Endothelial cell of umbilical vein (primary cell): ENCODE measurements at regions not wholly inside any gene's neighbourhood (a gene's known extent, or its start where the extent isn't known, plus 50 kb on each side); places are given as distances from the start of the nearest gene placed in this dataset.

Experiments
- BruUV-seq: library from RNA; stranded (reverse); fragments of 400-500 nt; replicated peaks from 2 replicates; lab custom pipeline; 2021; lab: Mats Ljungman, UMichigan
- CTCF ChIA-PET: fragments of 300-600, 350-600 bp; sonication (Branson Sonifier 250); formaldehyde crosslinking; loops from one replicate; lab custom pipeline; 2021; ENCODE audit warnings: antibody characterized with exemption, inconsistent platforms; lab: Charles Lee
- POLR2A ChIA-PET: fragments of 300-600, 350-600 bp; sonication (Branson Sonifier 250); formaldehyde crosslinking; loops from one replicate; lab custom pipeline; 2021; ENCODE audit warnings: antibody characterized with exemption, inconsistent platforms; lab: Charles Lee
- DNase-seq: peaks from one replicate; pipeline ENCODE4 v3.0.0-alpha.2; 2011; ENCODE audit warnings: low read depth, low spot score
- FAIRE-seq: peaks from 2 replicates; lab custom pipeline; 2011; peaks lifted over from hg19 to GRCh38; lab: Jason Lieb, UNC
- H2AFZ ChIP-seq: 2 replicates; pipeline ENCODE4 v1.6.0; 2012; ENCODE audit warnings: low read depth, low read length, control low read depth, inconsistent platforms
- H3K27ac ChIP-seq: 2 replicates; pipeline ENCODE4 v1.5.1; 2011; ENCODE audit warnings: low read depth, mild to moderate bottlenecking, control low read depth, low read length, moderate library complexity; ENCODE audit not compliant: insufficient read depth
- H3K27me3 ChIP-seq, 2 experiments: 2 replicates each; pipeline versions ENCODE4 v1.6.0 to v1.6.1; 2011; ENCODE audit warnings: low read length in 2 of 2, mixed read lengths in 1 of 2; ENCODE audit not compliant: control insufficient read depth in 2 of 2, insufficient read depth in 2 of 2
- H3K36me3 ChIP-seq, 2 experiments: 2 replicates in 1 of 2; 3 replicates in 1 of 2; pipeline ENCODE4 v1.5.1; 2011; ENCODE audit warnings: low read length in 2 of 2, mild to moderate bottlenecking in 1 of 2, moderate library complexity in 1 of 2; ENCODE audit not compliant: control insufficient read depth in 2 of 2, insufficient read depth in 2 of 2; ENCODE audit errors: extremely low read depth in 1 of 2
- H3K4me1 ChIP-seq: 3 replicates; pipeline ENCODE4 v1.5.1; 2011; ENCODE audit warnings: mild to moderate bottlenecking, low read length; ENCODE audit not compliant: control insufficient read depth, insufficient read depth; ENCODE audit errors: extremely low read depth
- H3K4me2 ChIP-seq: 2 replicates; pipeline ENCODE4 v1.6.1; 2011; ENCODE audit warnings: low read length, control low read depth, mixed read lengths; ENCODE audit not compliant: insufficient read depth
- H3K4me3 ChIP-seq, 3 experiments: fragments of 200-600 bp in 1 of 3; sonication (generic), shearing (Covaris generic) in 1 of 3; replicated peaks in 1 of 3; 2 replicates each; pipeline ENCODE4 v1.5.1; 2011 to 2016; ENCODE audit warnings: control low read depth in 3 of 3, low read length in 3 of 3, mild to moderate bottlenecking in 2 of 3, inconsistent platforms in 1 of 3, low read depth in 1 of 3, moderate library complexity in 1 of 3; ENCODE audit not compliant: insufficient read depth in 1 of 3
- H3K79me2 ChIP-seq: 2 replicates; pipeline ENCODE4 v1.6.0; 2012; ENCODE audit warnings: low read length, inconsistent platforms; ENCODE audit not compliant: control insufficient read depth, insufficient read depth
- H3K9ac ChIP-seq: replicated peaks from 2 replicates; pipeline ENCODE3; 2011; ENCODE audit warnings: low read length, control low read depth; ENCODE audit not compliant: insufficient read depth; ENCODE audit errors: extremely low read depth
- H3K9me1 ChIP-seq: replicated peaks from 3 replicates; pipeline ENCODE4 v1.6.0; 2011; ENCODE audit warnings: mild to moderate bottlenecking, low read length; ENCODE audit not compliant: control insufficient read depth, insufficient read depth; ENCODE audit errors: extremely low read depth
- H3K9me3 ChIP-seq: replicated peaks from 2 replicates; pipeline ENCODE4 v1.5.1; 2012; ENCODE audit warnings: low read length, inconsistent platforms; ENCODE audit not compliant: control insufficient read depth, insufficient read depth
- H4K20me1 ChIP-seq: replicated peaks from 2 replicates; pipeline ENCODE3; 2011; ENCODE audit warnings: mild to moderate bottlenecking, low read length; ENCODE audit not compliant: control insufficient read depth, insufficient read depth; ENCODE audit errors: extremely low read depth
- CTCF ChIP-seq, 2 donors: IDR thresholded peaks; 1 replicate in 1 of 2; 2 replicates in 1 of 2; pipeline ENCODE4 v1.5.1; 2011; ENCODE audit warnings: low read length in 2 of 2, mild to moderate bottlenecking in 2 of 2, moderate library complexity in 2 of 2, control low read depth in 1 of 2, inconsistent platforms in 1 of 2, low read depth in 1 of 2; ENCODE audit not compliant: insufficient read depth in 1 of 2; ENCODE audit errors: extremely low read depth in 1 of 2
- EZH2 ChIP-seq: IDR thresholded peaks from 2 replicates; pipeline ENCODE4 v1.6.1; 2012; ENCODE audit warnings: borderline replicate concordance, low read depth, mild to moderate bottlenecking, moderate library complexity, low read length, inconsistent platforms; ENCODE audit not compliant: severe bottlenecking
- FOS ChIP-seq: IDR thresholded peaks from 2 replicates; pipeline ENCODE4 v1.6.1; 2011; ENCODE audit warnings: mild to moderate bottlenecking, low read length, moderate library complexity, borderline replicate concordance; ENCODE audit not compliant: insufficient read depth
- GATA2 ChIP-seq: IDR thresholded peaks from 2 replicates; pipeline ENCODE4 v1.7.0; 2011; ENCODE audit warnings: low read depth, mild to moderate bottlenecking, moderate library complexity, mixed read lengths, low read length; ENCODE audit not compliant: insufficient read length, insufficient read depth
- JUN ChIP-seq: IDR thresholded peaks from 2 replicates; pipeline ENCODE4 v1.6.1; 2011; ENCODE audit warnings: borderline replicate concordance, low read depth; ENCODE audit not compliant: insufficient read length, insufficient read depth
- MAX ChIP-seq: IDR thresholded peaks from 2 replicates; pipeline ENCODE4 v1.6.1; 2011; ENCODE audit not compliant: insufficient read depth, insufficient read length
- MYC ChIP-seq: IDR thresholded peaks from one replicate; pipeline ENCODE4 v1.6.1; 2011; ENCODE audit warnings: mild to moderate bottlenecking, low read depth, low read length
- POLR2A ChIP-seq: IDR thresholded peaks from 2 replicates; pipeline ENCODE4 v1.6.1; 2012; ENCODE audit warnings: low read depth, mild to moderate bottlenecking, control low read depth, low read length
- POLR2AphosphoS5 ChIP-seq: IDR thresholded peaks from 2 replicates; pipeline ENCODE4 v1.6.1; 2012; ENCODE audit warnings: low read depth, mild to moderate bottlenecking, control low read depth, low read length, moderate library complexity; ENCODE audit not compliant: insufficient read depth
- dilution Hi-C: fragments of 300-500 bp; cut with MboI; formaldehyde crosslinking; loops from one replicate; pipeline ENCODE4 v1.15.0; 2019; ENCODE audit warnings: low sequenced_read_pairs; ENCODE audit not compliant: extremely low pct_ligation_motif_present
- intact Hi-C: fragments of 100-400 bp; cut with micrococcal nuclease; formaldehyde crosslinking; loops from one replicate; pipeline ENCODE4 v1.10.0; 2022

- BruUV-seq: no TSS peak
- Histone ChIP-seq H3K9me3 (no peaks in the 10 kb centered on the region), H3K36me3 (no peaks in the 10 kb centered on the region), H3K27me3 (no peaks in the 10 kb centered on the region), H3K4me3 (no peak overlapping the region), H3K79me2 (no peaks in the 10 kb centered on the region), H3K4me2 (no peak overlapping the region), H4K20me1 (no peaks in the 10 kb centered on the region), H3K27ac (no peak overlapping the region), H3K4me1 (no peaks in the 10 kb centered on the region), H3K9me1 (no peaks in the 10 kb centered on the region), H3K9ac (no peak overlapping the region), H2AFZ (no peak overlapping the region)
- intact Hi-C loops: no loop called here
- ChIA-PET CTCF (no interaction called here), POLR2A (no interaction called here)
- DNase-seq (no peak), FAIRE-seq (no peak)
- dilution Hi-C loops: no loop called here
- TF ChIP-seq MYC (no peak), POLR2AphosphoS5 (no peak), POLR2A (no peak), CTCF (IDR thresholded peaks at IDR 0.05; ENCODE audit: extremely low read depth in 1 of 2, insufficient read depth in 1 of 2, low read depth in 1 of 2, low read length in 2 of 2) (no peak), FOS (no peak), MAX (no peak), GATA2 (no peak), JUN (no peak), EZH2 (no peak)
Measured at GRCh38 chr1:30322859-30323257, 400.5 kb downstream of the MATN1 start.
